ENCODE measurements at regions not wholly inside any gene's neighbourhood (a gene's known extent, or its start where the extent isn't known, plus 50 kb on each side); places are given as distances from the start of the nearest gene placed in this dataset.

GRCh38 chr6:130661077-130661476 lies 166.1 kb upstream of the SMLR1 start:
- no peak for DNase-seq
- Histone ChIP-seq H3K27me3 (no peaks in the 10 kb centered on the region), H3K4me1 (no peaks in the 10 kb centered on the region), H3K4me3 (no peak overlapping the region), H3K36me3 (no peaks in the 10 kb centered on the region), H3K27ac (no peak overlapping the region), H3K9me3 (no peaks in the 10 kb centered on the region)
- TF ChIP-seq CTCF (IDR thresholded peaks at IDR 0.05): no peak
- no peak for TF ChIP-seq POLR2A (IDR thresholded peaks at IDR 0.05)

GRCh38 chr6:130666786-130667185 lies 160.4 kb upstream of the SMLR1 start:
- Histone ChIP-seq H3K4me1 (no peaks in the 10 kb centered on the region), H3K36me3 (no peaks in the 10 kb centered on the region), H3K27ac (no peak overlapping the region), H3K4me3 (no peak overlapping the region), H3K9me3 (no peaks in the 10 kb centered on the region), H3K27me3 (no peaks in the 10 kb centered on the region)
- DNase-seq: no peak
- TF ChIP-seq POLR2A (IDR thresholded peaks at IDR 0.05): no peak
- TF ChIP-seq CTCF (IDR thresholded peaks at IDR 0.05): no peak

GRCh38 chr6:130670142-130670541 lies 157.1 kb upstream of the SMLR1 start:
- Histone ChIP-seq H3K36me3 (no peaks in the 10 kb centered on the region), H3K4me1 (no peaks in the 10 kb centered on the region), H3K9me3 (no peaks in the 10 kb centered on the region), H3K27ac (no peak overlapping the region), H3K27me3 (no peaks in the 10 kb centered on the region), H3K4me3 (no peak overlapping the region)
- TF ChIP-seq POLR2A (IDR thresholded peaks at IDR 0.05) (no peak), CTCF (IDR thresholded peaks at IDR 0.05) (no peak)
- no peak for DNase-seq

- TF ChIP-seq POLR2A (IDR thresholded peaks at IDR 0.05) (no peak), CTCF (IDR thresholded peaks at IDR 0.05) (no peak)
- Histone ChIP-seq H3K9me3 (no peaks in the 10 kb centered on the region), H3K4me3 (no peak overlapping the region), H3K27ac (no peak overlapping the region), H3K4me1 (no peaks in the 10 kb centered on the region), H3K27me3 (no peaks in the 10 kb centered on the region), H3K36me3 (no peaks in the 10 kb centered on the region)
- DNase-seq: no peak
These were observed 156.1 kb upstream of the SMLR1 start for GRCh38 chr6:130671119-130671518.

GRCh38 chr6:130671577-130671976 lies 155.6 kb upstream of the SMLR1 start:
- H3K27me3 ChIP-seq: no peaks in the 10 kb centered on the region
- no peaks in the 10 kb centered on the region for H3K9me3 ChIP-seq
- no peak for DNase-seq
- no peaks in the 10 kb centered on the region for H3K4me1 ChIP-seq
- H3K36me3 ChIP-seq: no peaks in the 10 kb centered on the region
- no peak overlapping the region for H3K4me3 ChIP-seq
- TF ChIP-seq CTCF (IDR thresholded peaks at IDR 0.05) (no peak), POLR2A (IDR thresholded peaks at IDR 0.05) (no peak)
- no peak overlapping the region for H3K27ac ChIP-seq

GRCh38 chr6:130672153-130672552 lies 155.1 kb upstream of the SMLR1 start:
- DNase-seq: no peak
- H3K36me3 ChIP-seq: no peaks in the 10 kb centered on the region
- H3K4me1 ChIP-seq: no peaks in the 10 kb centered on the region
- H3K27me3 ChIP-seq: no peaks in the 10 kb centered on the region
- H3K27ac ChIP-seq: no peak overlapping the region
- no peaks in the 10 kb centered on the region for H3K9me3 ChIP-seq
- H3K4me3 ChIP-seq: no peak overlapping the region
- TF ChIP-seq POLR2A (IDR thresholded peaks at IDR 0.05) (no peak), CTCF (IDR thresholded peaks at IDR 0.05) (no peak)
